ENCODE measurements at regions not wholly inside any gene's neighbourhood (a gene's known extent, or its start where the extent isn't known, plus 50 kb on each side); places are given as distances from the start of the nearest gene placed in this dataset.

GRCh38 chr10:44476409-44477045 is 91.6 kb upstream of the CXCL12 start:
- DNase-seq (ENCODE audit: low read depth in 2 of 2): no peak

- no peak for DNase-seq (ENCODE audit: low read depth in 2 of 2)
Measured at GRCh38 chr10:44477046-44477425, 92.1 kb upstream of the CXCL12 start.

GRCh38 chr10:44478040-44478439 is 93.1 kb upstream of the CXCL12 start:
- DNase-seq (ENCODE audit: low read depth in 2 of 2): no peak

- DNase-seq (ENCODE audit: low read depth in 2 of 2): no peak
Measured at GRCh38 chr10:44478876-44479705, 94.2 kb upstream of the CXCL12 start.

- DNase-seq (ENCODE audit: low read depth in 2 of 2): no peak
Measured at GRCh38 chr10:44492678-44493077, 107.8 kb upstream of the CXCL12 start.

GRCh38 chr10:44498222-44498621 is 113.3 kb upstream of the CXCL12 start:
- no peak for DNase-seq (ENCODE audit: low read depth in 2 of 2)

GRCh38 chr10:44500451-44500850 is 115.6 kb upstream of the CXCL12 start:
- DNase-seq (ENCODE audit: low read depth in 2 of 2): no peak

GRCh38 chr10:44506386-44506785 is 121.5 kb upstream of the CXCL12 start:
- no peak for DNase-seq (ENCODE audit: low read depth in 2 of 2)

GRCh38 chr10:44510379-44511115 is 125.7 kb upstream of the CXCL12 start:
- DNase-seq (ENCODE audit: low read depth in 2 of 2): no peak

GRCh38 chr10:44511166-44511565 is 126.3 kb upstream of the CXCL12 start:
- no peak for DNase-seq (ENCODE audit: low read depth in 2 of 2)

- DNase-seq (ENCODE audit: low read depth in 2 of 2): no peak
Measured at GRCh38 chr10:44511601-44512000, 126.7 kb upstream of the CXCL12 start.

GRCh38 chr10:44512431-44513022 is 127.6 kb upstream of the CXCL12 start:
- no peak for DNase-seq (ENCODE audit: low read depth in 2 of 2)

- no peak for DNase-seq (ENCODE audit: low read depth in 2 of 2)
Measured at GRCh38 chr10:44513591-44513990, 128.7 kb upstream of the CXCL12 start.

- DNase-seq (ENCODE audit: low read depth in 2 of 2): no peak
Measured at GRCh38 chr10:44516891-44517290, 132.0 kb upstream of the CXCL12 start.

- DNase-seq (ENCODE audit: low read depth in 2 of 2): no peak
Measured at GRCh38 chr10:44517635-44518034, 132.7 kb upstream of the CXCL12 start.

- no peak for DNase-seq (ENCODE audit: low read depth in 2 of 2)
Measured at GRCh38 chr10:44519361-44519760, 134.5 kb upstream of the CXCL12 start.

GRCh38 chr10:44520651-44521050 is 135.8 kb upstream of the CXCL12 start:
- no peak for DNase-seq (ENCODE audit: low read depth in 2 of 2)

- DNase-seq (ENCODE audit: low read depth in 2 of 2): no peak
Measured at GRCh38 chr10:44539178-44539577, 154.3 kb upstream of the CXCL12 start.

GRCh38 chr10:44552726-44553125 is 167.8 kb upstream of the CXCL12 start:
- no peak for DNase-seq (ENCODE audit: low read depth in 2 of 2)

GRCh38 chr10:44557596-44558191 is 172.8 kb upstream of the CXCL12 start:
- DNase-seq (ENCODE audit: low read depth in 2 of 2): no peak

GRCh38 chr10:44558521-44558920 is 173.6 kb upstream of the CXCL12 start:
- no peak for DNase-seq (ENCODE audit: low read depth in 2 of 2)

GRCh38 chr10:44564361-44564760 is 179.5 kb upstream of the CXCL12 start:
- DNase-seq (ENCODE audit: low read depth in 2 of 2): no peak

All from stimulated activated CD8-positive, alpha-beta memory T cell treated with anti-CD3 and anti-CD28 coated beads, Interleukin-15, amount 100 ng/mL, for 48 hours (primary cell).